ENCODE measurements at regions not wholly inside any gene's neighbourhood (a gene's known extent, or its start where the extent isn't known, plus 50 kb on each side); places are given as distances from the start of the nearest gene placed in this dataset.

DNA sequence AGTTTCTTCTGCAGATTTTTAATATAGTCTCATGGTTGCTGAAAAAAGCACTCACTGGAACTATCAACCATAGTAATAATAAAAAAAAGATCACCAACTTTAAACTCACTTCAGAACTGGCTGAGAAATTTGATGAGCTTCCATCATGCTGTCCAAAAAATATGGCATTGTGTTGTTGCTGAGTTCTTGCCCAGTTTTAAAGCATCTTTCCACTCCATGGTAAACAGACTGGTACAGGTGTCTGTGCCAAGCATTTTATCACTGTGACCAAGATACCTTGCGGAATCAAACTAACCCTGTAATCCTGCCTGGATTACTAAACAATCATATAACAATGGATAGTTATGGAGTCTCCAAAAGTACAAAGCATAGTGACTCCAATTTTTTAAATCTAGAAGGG, 360.3 kb upstream of the NOCT start:
- TF ChIP-seq, protein P1, sequence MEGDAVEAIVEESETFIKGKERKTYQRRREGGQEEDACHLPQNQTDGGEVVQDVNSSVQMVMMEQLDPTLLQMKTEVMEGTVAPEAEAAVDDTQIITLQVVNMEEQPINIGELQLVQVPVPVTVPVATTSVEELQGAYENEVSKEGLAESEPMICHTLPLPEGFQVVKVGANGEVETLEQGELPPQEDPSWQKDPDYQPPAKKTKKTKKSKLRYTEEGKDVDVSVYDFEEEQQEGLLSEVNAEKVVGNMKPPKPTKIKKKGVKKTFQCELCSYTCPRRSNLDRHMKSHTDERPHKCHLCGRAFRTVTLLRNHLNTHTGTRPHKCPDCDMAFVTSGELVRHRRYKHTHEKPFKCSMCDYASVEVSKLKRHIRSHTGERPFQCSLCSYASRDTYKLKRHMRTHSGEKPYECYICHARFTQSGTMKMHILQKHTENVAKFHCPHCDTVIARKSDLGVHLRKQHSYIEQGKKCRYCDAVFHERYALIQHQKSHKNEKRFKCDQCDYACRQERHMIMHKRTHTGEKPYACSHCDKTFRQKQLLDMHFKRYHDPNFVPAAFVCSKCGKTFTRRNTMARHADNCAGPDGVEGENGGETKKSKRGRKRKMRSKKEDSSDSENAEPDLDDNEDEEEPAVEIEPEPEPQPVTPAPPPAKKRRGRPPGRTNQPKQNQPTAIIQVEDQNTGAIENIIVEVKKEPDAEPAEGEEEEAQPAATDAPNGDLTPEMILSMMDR (IDR thresholded peaks at IDR 0.05; ENCODE audit: low read depth, low read length) = no peak
- DNase-seq = no peak
- no peaks in the 10 kb centered on the region for H3K27me3 ChIP-seq
- H3K9me3 ChIP-seq = no peaks in the 10 kb centered on the region
- H3K4me3 ChIP-seq (ENCODE audit: low read depth, low read length) = no peak overlapping the region
- no peaks in the 10 kb centered on the region for H3K4me1 ChIP-seq
- no peaks in the 10 kb centered on the region for H3K36me3 ChIP-seq

DNA sequence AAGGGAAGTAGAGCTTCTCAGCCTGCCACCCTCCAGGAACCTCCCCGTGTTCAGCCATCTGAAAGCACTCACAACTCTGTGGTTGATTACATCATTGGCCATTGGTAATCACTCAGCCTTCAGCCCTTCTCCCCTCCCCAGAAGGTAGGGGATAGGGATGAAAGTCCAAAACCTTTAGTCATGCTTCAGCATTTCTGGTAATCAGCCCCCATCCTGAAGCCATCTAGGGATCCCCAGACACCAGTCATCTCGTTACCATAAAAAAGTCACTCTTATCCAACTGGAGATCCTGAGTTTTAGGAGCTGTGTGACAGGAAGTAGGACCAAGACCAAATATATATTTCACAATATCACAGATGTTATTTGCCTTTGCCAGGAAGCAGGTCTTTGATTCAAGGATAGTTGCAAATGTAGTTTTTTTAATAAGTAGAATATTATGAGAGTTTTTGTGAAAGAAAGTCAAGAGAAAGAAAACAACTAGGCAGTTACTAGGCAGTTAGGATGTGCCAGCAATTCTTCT, 364.6 kb upstream of the NOCT start:
- no peaks in the 10 kb centered on the region for H3K4me1 ChIP-seq
- H3K36me3 ChIP-seq = no peaks in the 10 kb centered on the region
- no peaks in the 10 kb centered on the region for H3K9me3 ChIP-seq
- no peaks in the 10 kb centered on the region for H3K27me3 ChIP-seq
- H3K4me3 ChIP-seq (ENCODE audit: low read depth, low read length) = no peak overlapping the region
- TF ChIP-seq, protein P1 (IDR thresholded peaks at IDR 0.05; ENCODE audit: low read depth, low read length) = no peak
- no peak for DNase-seq

DNA sequence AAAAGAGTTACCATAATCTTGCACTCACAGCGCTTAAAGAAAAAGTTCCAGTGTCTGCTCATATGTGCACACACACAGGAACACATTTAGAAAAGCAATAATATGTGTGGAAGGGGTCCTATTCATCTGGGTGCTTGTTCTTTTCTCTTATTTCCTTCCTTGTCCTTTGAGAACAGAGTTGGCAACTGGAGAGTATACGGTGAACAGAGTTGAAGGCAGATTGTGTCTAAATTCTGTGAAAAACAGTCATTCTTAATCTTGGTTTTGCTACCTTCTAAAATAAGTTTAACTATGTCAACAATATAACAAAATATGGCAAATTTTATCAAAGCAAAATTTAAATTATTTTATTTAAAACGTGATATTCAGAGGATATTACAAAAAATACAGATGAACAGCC, 365.1 kb upstream of the NOCT start:
- no peaks in the 10 kb centered on the region for H3K9me3 ChIP-seq
- H3K27me3 ChIP-seq = no peaks in the 10 kb centered on the region
- TF ChIP-seq, protein P1 (IDR thresholded peaks at IDR 0.05; ENCODE audit: low read depth, low read length) = no peak
- H3K4me1 ChIP-seq = no peaks in the 10 kb centered on the region
- no peak overlapping the region for H3K4me3 ChIP-seq (ENCODE audit: low read depth, low read length)
- no peaks in the 10 kb centered on the region for H3K36me3 ChIP-seq
- DNase-seq = no peak

DNA sequence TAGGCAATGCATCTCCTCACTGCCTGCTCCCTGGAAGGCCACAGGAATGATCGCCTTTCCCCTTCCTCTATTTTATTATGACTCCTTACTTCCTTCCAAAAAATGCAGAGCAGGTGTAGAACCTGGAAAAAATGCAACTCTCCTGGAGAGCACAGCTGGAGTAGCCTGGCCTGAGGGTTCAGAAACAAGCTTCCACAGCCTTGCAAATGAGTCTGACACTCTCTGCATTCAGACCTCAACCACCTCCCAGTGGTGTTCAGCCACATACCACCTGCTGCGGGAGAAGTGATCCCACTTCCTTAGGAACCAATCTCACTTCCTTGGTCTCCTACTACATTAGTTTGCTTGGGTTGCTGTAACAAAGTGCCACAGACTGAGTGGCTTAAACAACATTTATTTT, 368.1 kb upstream of the NOCT start:
- H3K27me3 ChIP-seq = no peaks in the 10 kb centered on the region
- no peak for DNase-seq
- no peaks in the 10 kb centered on the region for H3K4me1 ChIP-seq
- TF ChIP-seq, protein P1 (IDR thresholded peaks at IDR 0.05; ENCODE audit: low read depth, low read length) = no peak
- H3K9me3 ChIP-seq = no peaks in the 10 kb centered on the region
- no peak overlapping the region for H3K4me3 ChIP-seq (ENCODE audit: low read depth, low read length)
- H3K36me3 ChIP-seq = no peaks in the 10 kb centered on the region

DNA sequence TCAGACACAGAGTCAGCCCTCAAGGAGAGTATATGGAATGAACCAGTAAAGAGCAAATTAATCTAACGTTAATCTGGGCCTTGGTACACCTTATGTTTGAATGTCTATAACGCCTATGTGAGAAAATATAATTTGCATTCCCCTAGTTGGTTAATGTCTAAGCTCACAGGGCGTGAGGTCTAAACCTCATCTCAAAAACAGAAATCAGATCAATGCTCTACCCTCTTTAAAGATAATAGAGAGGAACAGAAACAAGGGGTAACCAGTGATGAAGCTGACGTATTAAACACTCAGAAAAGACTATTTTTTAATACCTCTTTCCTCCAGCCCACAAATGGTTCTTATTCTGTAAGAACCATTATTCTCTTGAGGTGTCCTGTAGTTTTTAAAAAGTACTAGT, 369.2 kb upstream of the NOCT start:
- no peaks in the 10 kb centered on the region for H3K27me3 ChIP-seq
- H3K4me1 ChIP-seq = no peaks in the 10 kb centered on the region
- DNase-seq = no peak
- no peaks in the 10 kb centered on the region for H3K9me3 ChIP-seq
- TF ChIP-seq, protein P1 (IDR thresholded peaks at IDR 0.05; ENCODE audit: low read depth, low read length) = no peak
- H3K4me3 ChIP-seq (ENCODE audit: low read depth, low read length) = no peak overlapping the region
- H3K36me3 ChIP-seq = no peaks in the 10 kb centered on the region

DNA sequence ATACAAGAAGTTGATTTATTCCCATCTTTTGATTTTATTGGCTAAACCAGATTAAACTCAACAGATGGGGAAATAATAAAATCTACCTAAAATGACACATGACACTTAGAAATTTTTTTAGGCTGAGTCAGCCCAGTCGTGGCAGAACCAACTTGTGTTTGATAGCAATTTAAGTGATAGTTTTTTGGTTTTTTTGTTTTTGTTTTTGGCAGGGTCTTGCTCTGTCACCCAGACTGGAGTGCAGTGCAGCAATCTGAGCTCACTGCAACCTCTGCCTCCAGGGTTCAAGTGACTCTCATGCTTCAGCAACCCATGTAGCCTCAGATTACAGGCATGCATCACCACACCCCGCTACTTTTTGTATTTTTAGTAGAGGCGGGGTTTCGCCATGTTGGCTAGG, 370.3 kb upstream of the NOCT start:
- Histone ChIP-seq H3K36me3 (no peaks in the 10 kb centered on the region), H3K27me3 (no peaks in the 10 kb centered on the region), H3K4me3 (ENCODE audit: low read depth, low read length) (no peak overlapping the region), H3K4me1 (no peaks in the 10 kb centered on the region), H3K9me3 (no peaks in the 10 kb centered on the region)
- DNase-seq = no peak
- TF ChIP-seq, protein P1 (IDR thresholded peaks at IDR 0.05; ENCODE audit: low read depth, low read length) = no peak
